ENCODE measurements at regions not wholly inside any gene's neighbourhood (a gene's known extent, or its start where the extent isn't known, plus 50 kb on each side); places are given as distances from the start of the nearest gene placed in this dataset.

GRCh38 chr17:5785867-5786509 is 201.7 kb upstream of the NLRP1 start:
- DNase-seq (ENCODE audit: low read depth) = peak; percentile 28

GRCh38 chr17:5786510-5786875 is 202.2 kb upstream of the NLRP1 start:
- DNase-seq (ENCODE audit: low read depth) = no peak

DNA sequence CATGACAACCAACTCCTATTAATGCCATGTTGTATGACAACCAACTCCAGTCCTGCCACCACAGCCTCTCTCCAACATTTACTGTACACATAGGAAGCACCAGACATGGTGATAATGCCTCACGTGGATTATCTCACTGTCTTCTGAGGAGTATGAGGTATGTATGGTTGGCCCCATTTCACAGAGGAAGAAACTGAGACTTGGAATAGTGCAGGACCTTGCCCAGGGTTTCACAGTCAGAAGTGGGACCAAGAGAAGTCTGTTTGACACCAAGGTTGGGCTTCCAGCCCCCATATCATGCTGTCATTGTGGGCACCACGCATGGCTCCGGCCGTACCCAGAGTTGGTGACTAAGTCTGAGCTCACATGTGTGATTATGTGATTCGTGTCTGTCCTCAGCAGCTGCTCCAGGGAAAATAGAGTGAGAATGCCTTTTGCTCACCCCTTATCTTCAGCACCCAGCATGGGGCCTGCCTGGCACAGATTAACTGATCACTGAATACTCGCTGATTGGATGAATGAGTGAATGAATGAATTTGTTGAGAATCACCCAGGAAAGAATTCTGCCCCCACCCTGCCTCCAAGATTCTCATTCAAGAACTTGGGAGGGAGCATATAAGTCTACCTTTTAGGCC is 204.1 kb upstream of the NLRP1 start:
- peak; percentile 68 for DNase-seq (ENCODE audit: low read depth)

GRCh38 chr17:5789528-5789927 is 205.2 kb upstream of the NLRP1 start:
- no peak for DNase-seq (ENCODE audit: low read depth)

GRCh38 chr17:5793157-5793556 is 208.8 kb upstream of the NLRP1 start:
- DNase-seq (ENCODE audit: low read depth) = no peak

DNA sequence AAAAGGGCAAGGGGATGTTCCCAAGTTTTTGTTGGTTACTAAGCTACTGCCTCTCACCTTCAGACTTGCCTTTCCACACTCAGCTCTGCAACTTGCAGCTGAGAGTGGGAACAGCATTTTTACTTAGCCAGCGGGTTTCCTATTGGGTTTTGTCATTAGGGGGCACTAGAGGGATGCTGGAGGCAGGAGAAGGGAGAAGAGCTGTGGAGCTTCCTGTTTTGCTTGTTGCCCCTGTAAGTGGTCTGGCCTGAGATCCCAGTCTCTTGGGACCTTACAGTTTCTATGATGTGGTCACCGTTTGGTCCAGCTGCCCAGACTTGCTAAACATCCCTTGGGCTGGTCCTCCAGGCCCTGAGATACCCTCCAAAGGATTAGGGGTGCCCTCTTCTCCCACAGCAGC is 209.6 kb upstream of the NLRP1 start:
- DNase-seq (ENCODE audit: low read depth) = no peak

- DNase-seq (ENCODE audit: low read depth) = no peak
Measured at GRCh38 chr17:5794385-5794784, 210.1 kb upstream of the NLRP1 start.

GRCh38 chr17:5794881-5795506 is 210.7 kb upstream of the NLRP1 start:
- no peak for DNase-seq (ENCODE audit: low read depth)

GRCh38 chr17:5797447-5798050 is 213.2 kb upstream of the NLRP1 start:
- DNase-seq (ENCODE audit: low read depth) = no peak

GRCh38 chr17:5798094-5798493 is 213.8 kb upstream of the NLRP1 start:
- no peak for DNase-seq (ENCODE audit: low read depth)

DNA sequence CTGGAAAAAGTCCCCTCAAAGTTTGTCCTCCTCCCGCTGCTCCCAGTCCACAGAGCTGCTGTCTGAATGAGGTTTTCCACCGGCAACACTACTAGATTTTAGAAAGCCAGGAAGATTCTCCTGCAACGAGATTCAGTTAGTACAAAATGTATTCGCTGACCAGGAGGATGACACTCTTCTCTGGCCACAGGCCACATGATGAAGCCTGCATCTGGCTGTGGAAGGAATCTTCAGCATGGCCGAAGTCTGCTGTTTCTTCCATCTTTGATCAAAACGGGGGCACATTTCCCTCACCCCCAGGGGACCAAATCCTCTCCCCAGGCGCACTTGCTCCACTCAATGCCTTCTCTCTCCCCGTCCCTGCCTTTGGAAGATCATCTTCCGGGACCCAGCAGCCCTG is 215.8 kb upstream of the NLRP1 start:
- DNase-seq (ENCODE audit: low read depth) = no peak

DNA sequence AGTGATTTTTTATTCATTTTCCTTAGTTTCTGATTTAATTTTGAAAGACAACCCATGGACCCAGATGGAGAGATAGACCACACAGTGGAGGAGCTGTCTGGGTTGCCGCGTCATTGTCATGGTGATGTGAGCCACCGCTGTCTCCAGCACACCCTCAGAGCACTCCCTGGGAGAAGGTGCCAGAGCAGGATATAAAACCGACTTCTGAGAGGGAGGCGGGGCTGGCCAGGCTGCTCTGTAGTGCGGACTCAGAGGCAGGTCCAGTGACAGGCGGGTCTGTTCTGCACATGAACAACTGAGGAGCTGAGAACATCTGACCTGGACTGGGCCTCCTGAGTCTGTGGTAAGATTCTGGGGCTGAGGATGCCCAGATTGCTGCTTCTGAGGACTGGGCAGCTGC is 216.3 kb upstream of the NLRP1 start:
- no peak for DNase-seq (ENCODE audit: low read depth)

GRCh38 chr17:5804251-5804650 is 219.9 kb upstream of the NLRP1 start:
- DNase-seq (ENCODE audit: low read depth) = no peak

GRCh38 chr17:5809056-5809455 is 224.7 kb upstream of the NLRP1 start:
- no peak for DNase-seq (ENCODE audit: low read depth)

GRCh38 chr17:5809580-5810188 is 225.4 kb upstream of the NLRP1 start:
- no peak for DNase-seq (ENCODE audit: low read depth)

- no peak for DNase-seq (ENCODE audit: low read depth)
Measured at GRCh38 chr17:5812590-5812989, 228.3 kb upstream of the NLRP1 start.

- no peak for DNase-seq (ENCODE audit: low read depth)
Measured at GRCh38 chr17:5813357-5813756, 229.0 kb upstream of the NLRP1 start.

DNA sequence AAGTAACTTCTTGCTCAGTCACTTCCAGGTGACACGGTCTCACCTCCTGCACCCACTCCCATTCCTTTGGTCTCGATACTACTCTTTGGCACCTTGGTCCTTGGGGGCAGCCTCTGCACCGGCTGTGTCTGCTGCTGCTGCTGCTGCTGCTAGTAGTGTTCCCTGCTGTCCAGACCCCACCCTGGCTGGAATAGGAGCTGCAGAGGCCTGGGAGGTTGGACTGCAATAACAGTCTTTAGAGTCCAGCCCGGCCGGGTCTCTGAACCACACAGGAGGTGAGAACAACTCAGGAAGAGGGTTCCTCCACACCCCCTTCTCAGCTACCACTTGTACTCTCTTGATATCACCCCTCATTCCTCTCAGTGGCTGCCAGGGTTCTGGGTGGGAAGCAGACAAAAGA is 231.1 kb upstream of the NLRP1 start:
- DNase-seq (ENCODE audit: low read depth) = no peak

- DNase-seq (ENCODE audit: low read depth) = no peak
Measured at GRCh38 chr17:5816491-5817070, 232.3 kb upstream of the NLRP1 start.

DNA sequence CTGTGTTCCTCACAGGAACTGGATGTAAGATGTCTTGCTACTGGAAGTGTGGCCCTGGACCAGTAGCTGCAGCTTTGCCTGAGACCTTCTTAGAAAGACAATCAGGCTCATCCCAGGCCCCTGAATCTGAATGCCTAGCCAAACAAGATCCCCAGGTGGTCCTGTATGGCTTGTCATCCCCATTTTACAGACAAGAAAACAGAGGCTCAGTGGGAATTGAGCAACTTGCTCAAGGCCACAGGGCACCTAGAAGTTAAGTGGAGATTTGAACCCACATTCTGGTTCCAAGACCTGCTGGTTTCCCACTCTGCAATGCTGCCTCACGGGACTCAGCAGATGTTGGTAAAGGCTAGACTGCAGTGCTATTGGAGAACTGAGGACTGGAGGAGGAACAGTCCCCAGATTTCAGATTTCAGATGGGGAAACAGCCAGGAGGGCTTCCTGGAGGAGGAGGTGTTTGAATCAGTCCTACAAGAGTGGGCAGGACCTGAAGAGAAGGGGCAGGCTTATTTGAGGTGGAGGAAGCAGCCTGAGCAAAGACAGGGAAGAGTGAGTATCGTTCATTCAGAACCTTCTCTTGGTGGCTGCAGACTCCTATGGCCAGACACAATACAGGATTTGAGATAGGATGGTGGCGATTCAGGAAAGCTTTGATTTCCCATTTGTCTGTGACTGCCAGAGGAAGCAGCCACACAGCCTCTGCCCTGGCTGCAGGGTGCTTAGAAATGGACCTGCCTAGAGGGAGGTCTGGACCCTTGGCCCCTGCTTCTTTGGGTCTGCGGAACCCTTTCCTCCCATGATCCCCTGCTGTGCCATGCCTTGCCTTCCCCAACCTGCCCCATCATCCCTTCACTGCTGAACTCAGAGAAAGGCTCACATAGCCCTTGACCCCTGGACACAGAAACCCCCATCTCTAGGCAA is 233.4 kb upstream of the NLRP1 start:
- no peak for DNase-seq (ENCODE audit: low read depth)

DNA sequence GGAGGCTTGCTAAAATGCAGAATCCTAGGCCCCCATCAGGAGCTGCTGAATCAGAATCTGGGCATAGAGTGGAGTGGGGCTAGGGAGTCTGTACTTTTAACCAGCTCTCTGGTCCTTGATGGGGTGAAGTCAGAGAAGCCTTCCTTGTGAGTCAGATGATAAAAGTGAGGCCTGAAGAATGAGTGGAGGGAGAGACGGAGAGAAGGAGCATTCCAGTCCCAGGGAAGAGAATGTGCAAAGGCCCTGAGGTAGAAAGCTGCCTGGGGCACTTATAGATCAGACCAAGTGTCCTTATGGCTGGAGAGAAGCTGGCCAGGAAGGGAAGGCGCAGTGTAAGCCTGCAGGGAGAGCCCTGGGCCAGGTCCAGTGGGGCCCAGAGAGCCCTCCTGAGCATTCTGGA is 235.1 kb upstream of the NLRP1 start:
- no peak for DNase-seq (ENCODE audit: low read depth)
